ENCODE measurements at regions not wholly inside any gene's neighbourhood (a gene's known extent, or its start where the extent isn't known, plus 50 kb on each side); places are given as distances from the start of the nearest gene placed in this dataset.

DNA sequence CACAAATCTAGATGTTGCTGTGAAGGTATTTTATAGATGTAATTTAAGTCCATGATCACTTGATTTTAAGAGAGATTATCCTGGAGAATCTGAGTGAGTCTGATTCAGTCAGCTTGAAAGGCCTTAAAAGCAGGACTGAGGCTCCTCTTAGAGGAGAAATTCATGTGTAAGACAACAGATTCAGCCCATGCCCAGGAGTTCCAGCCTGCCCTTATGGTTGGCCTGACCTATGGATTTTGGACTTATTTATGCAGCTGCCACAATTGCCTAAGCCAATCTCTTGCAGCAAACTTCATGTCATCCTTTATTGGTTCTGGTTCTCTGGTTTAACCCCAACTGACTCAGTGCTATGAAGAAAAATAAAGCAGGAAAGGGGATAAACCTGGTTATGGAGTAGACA is 296.5 kb upstream of the RASGRP1 start:
- DNase-seq (ENCODE audit: low spot score), result no peak

- DNase-seq (ENCODE audit: low spot score), result no peak
Observed at GRCh38 chr15:38862099-38862498, 297.5 kb upstream of the RASGRP1 start.

DNA sequence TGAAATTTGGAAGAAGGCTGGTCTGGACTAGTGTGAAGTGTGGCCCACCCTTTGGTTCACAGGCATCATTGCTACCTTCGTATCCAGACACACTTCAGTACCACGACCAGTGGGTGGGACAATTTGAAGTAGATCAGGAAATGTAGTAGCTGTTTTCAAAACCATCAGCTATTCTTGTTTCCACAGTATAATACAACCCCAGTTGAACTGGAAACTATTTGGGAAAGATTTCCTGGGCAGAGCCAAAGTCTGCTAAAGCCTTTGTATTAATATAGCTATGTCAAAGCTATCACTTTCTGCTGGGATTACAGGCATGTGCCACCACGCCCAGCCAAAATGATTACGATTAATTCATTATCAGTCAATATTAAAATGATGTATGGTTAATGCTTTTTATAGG is 298.8 kb upstream of the RASGRP1 start:
- DNase-seq (ENCODE audit: low spot score), result no peak

- no peak for DNase-seq (ENCODE audit: low spot score)
Observed at GRCh38 chr15:38864122-38864521, 299.5 kb upstream of the RASGRP1 start.

GRCh38 chr15:38864827-38865581 is 300.4 kb upstream of the RASGRP1 start:
- no peak for DNase-seq (ENCODE audit: low spot score)

- DNase-seq (ENCODE audit: low spot score), result no peak
Observed at GRCh38 chr15:38867556-38867955, 302.9 kb upstream of the RASGRP1 start.

DNA sequence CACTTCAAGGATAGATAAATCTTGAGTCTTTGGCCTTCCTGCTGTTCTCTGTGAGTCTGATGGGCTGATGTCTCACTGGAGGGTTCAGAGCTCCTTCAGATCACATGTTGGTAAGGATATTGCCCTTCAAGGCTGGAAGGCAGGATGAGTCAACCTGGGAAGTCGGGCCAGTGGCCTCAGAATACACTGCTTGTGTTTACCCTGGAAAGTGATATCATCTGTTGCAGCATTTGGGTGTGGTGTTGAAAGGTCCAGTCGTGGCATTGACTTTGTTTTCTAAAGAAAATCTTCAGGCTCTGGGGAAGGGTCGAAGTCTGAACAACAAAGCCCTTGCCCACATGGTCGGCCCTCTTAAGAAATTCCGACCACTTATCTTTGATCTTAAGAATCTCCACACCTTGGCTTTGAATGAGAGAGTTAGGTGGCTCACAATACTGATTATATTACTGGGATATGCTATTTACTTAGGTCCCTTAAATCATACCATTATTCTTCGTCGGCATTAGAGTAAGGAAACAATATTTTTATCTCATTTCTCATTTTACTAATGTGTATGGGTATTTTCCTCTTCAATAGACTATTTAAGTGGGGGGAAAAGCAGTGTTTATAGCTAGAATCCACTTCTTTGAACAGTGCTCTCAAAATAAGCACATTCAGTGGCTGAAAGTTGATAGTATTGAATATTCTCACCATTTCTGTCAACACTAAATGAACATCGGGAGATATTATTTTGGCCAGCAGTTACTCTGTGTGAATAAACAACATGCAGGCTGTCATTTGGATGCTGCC is 303.9 kb upstream of the RASGRP1 start:
- DNase-seq (ENCODE audit: low spot score), result no peak

GRCh38 chr15:38871638-38872037 is 307.0 kb upstream of the RASGRP1 start:
- DNase-seq (ENCODE audit: low spot score), result no peak

- DNase-seq (ENCODE audit: low spot score), result no peak
Observed at GRCh38 chr15:38872732-38873131, 308.1 kb upstream of the RASGRP1 start.

DNA sequence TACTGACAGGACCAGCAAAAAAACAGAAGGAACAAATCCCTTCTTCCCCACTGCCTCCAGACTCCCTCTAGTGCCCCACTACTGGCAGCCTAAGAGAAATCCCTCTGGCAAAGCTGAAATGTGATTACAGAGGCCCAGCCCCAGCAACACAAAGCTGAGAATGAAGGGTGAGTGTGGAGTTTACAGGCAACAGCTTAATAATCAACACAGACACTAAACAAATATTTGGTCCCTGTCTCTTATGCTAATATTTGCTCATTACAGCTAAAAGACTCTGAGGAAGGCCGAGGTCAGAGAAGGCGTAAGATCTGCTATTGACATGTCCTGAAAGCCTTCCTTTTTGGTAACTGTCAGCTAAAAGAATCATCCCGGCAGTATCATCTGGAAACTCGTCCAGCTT is 308.5 kb upstream of the RASGRP1 start:
- no peak for DNase-seq (ENCODE audit: low spot score)

- DNase-seq (ENCODE audit: low spot score), result no peak
Observed at GRCh38 chr15:38874464-38874863, 309.9 kb upstream of the RASGRP1 start.

GRCh38 chr15:38876211-38876610 is 311.6 kb upstream of the RASGRP1 start:
- DNase-seq (ENCODE audit: low spot score), result no peak

DNA sequence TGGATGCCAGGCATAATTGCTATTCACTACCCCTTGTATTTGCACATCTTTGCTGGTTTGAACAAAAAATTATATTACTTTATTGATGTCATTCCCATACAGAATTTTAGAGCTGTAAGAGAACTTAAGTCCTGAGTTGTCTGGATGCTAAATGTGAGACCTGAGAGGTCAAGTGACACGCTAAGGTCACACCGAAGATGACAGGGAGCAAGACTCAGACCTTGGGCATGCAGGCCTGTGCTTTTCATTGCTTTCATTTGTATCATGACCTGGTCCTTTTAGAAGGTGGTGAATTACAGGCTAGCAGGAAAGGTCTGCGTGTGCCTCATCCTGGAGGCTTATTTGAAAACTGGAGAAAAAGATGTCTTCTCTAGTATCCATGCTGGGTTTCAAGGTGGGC is 312.0 kb upstream of the RASGRP1 start:
- DNase-seq (ENCODE audit: low spot score), result no peak

- DNase-seq (ENCODE audit: low spot score), result no peak
Observed at GRCh38 chr15:38877471-38877870, 312.9 kb upstream of the RASGRP1 start.

DNA sequence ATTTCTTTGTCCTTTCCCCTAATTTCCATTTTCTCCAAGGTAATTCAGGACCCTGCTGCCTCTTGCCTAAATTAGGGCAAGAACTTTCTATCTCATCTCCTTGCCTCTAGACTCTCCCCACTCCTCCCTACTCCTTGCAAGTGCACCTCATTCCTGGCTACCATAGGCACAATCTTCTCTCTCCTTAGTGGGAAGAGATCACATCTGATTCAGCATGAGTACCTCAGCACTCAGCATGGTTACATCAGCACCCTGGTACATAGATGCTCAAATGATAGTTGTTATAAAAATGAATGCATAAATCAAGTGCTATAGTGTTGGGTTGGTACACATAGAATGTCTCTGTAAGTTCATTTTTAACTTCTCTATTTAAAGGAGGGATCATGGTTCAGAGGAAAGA is 313.4 kb upstream of the RASGRP1 start:
- DNase-seq (ENCODE audit: low spot score), result no peak

DNA sequence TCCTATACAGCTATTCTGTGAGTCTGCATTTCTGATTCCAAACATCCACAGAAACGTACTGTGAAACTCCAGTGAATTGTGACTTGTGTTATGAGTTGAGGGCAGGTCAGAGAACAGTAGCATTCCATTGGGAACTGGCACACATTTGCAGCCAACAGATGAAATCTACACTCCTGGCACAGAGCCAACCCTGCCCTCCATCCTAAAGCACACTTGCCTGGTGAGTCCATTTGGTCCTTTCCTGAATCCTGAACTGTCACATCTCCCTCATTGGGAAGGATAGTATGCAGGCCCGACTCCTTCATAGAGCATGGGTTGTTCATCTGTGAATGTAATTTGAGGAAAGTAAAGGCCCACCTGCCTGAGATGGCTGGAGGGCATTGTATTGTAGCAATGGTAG is 314.3 kb upstream of the RASGRP1 start:
- DNase-seq (ENCODE audit: low spot score), result no peak

DNA sequence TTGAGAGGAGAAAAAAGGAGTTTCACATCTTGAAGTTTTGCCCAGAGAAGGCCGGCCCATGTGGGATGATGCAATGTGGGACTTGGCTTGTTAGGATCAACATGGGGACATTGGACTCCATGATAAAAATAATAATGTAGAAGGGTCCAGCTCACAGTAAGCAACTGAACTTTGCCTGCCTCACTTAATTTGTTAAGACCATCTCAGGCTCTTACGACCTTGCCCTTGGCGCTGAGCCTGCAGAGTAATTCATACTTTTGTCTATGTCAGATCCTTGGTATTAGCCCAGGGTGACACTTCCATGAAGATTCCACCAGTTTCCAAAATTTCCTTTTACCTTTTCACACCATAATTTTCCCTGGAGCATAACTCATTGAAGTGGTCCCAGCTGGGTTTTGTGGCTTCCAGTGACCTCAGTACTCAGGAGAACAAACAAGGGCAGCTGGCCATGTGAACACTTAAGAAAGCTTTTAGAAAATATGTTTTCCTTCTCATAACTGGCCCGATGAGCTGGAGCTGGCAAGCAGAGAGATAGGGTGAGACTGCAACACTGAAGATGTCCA is 315.4 kb upstream of the RASGRP1 start:
- no peak for DNase-seq (ENCODE audit: low spot score)

DNA sequence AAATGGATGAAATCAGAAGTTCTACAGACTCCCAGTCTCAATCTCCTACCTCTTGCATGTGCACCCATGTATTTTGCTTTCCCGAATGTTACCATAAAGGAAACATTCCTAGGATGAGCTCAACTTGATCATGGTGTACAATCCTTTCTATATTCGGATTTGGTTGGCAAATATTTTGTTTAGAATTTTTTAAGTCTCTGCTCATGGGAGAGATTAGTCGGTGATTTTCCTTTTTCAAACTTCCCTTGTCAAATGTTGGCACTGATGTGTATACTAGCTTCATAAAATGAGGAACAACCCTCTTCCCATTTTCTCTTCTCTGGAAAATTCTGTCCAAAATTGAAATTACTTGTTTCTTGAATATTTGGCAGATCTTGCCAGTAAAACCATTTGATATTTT is 317.6 kb upstream of the RASGRP1 start:
- DNase-seq (ENCODE audit: low spot score), result no peak

DNA sequence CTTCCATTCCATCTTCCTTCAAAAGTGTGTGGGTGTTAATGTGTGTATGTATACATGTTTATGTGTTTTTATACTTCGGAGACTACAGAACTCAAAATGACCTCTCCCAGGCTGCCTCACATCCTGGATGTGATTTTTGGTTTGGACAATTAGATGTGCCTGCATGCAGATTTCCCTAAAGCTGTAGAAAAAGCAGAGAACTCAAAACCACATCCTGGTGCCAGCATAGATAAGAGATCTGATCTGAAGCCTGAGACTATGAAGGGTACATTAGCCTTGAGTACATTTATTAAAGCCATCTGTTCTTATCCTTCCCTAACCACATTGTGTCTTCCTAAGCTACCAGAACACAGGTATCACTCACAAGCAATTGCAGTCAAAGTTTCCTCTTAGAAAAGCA is 319.4 kb upstream of the RASGRP1 start:
- no peak for DNase-seq (ENCODE audit: low spot score)

DNA sequence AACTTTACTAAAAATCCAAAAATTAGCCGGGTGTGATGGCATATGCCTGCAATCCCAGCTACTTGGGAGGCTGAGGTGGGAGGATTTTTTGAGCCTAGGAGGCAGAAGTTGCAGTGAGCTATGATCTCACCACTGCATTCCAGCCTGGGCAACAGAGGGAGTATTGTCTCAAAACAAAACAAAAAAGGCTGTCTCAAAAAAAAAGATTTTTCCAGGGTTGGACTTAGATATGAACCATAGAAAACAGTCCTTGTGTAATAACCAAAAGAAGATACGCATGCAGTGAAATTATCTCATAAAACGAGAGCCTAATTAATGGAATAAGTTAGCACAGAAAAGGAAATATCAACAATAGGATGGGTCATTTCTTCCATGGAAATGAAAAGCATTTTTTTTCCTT is 320.4 kb upstream of the RASGRP1 start:
- no peak for DNase-seq (ENCODE audit: low spot score)

DNA sequence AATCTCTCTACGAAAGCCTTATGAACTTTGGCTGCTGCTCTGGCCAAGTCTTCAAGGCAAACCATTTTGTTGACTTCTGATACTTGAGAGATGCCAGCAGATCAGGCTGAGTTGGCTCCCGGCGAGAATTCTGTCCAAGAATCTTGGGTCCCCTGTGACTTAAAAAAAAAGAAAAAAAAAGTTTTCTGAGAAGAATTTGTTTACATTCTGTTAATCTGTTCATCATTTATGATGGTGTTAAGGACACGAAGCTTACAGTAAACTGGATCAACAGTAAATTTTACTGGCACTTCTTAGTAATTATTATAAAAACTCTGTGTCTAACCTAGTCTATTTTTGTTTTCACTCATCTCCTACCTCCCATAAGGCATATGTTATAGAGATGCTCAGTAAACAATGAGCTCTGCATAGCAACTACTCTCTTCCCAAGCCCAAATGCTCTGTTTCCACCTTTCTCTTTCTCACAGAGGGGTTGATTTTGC is 320.9 kb upstream of the RASGRP1 start:
- DNase-seq (ENCODE audit: low spot score), result no peak

GRCh38 chr15:38886315-38887163 is 321.9 kb upstream of the RASGRP1 start:
- no peak for DNase-seq (ENCODE audit: low spot score)
